NCI-H1436 (cell line): ENCODE measurements at regions not wholly inside any gene's neighbourhood (a gene's known extent, or its start where the extent isn't known, plus 50 kb on each side); places are given as distances from the start of the nearest gene placed in this dataset.
"Not testable (repeated sequence)": the region's sequence is repeated elsewhere in the genome, so short reads cannot be mapped to it uniquely, and the experiment has no call there.

ENCODE experiments used
- DNase-seq: peaks from one replicate; lab custom pipeline; 2025; lab: John Stamatoyannopoulos, UW

- DNase-seq, result no peak
Observed at GRCh38 chr21:39082656-39083376, 100.4 kb downstream of the PSMG1 start.

GRCh38 chr21:39080366-39080765 lies 102.9 kb downstream of the PSMG1 start:
- no peak for DNase-seq

DNA sequence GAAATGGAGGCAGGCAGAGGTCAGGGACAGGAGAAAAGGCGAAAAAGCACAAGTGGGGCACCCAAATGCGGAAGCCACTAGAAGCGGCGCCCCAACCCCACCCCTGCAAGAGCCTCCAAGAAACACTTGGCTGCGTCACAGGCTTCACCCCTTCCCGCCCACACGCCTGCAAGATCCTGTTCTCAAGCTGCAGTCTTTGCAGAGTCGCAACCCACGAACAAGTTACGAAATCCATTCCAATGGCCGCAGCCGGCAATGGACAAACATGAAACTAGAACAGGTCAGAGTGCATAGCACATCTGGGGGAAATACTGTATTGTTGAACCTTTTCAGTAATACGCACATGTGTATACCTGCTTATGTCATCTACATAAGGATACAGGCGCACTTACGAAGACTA lies 103.6 kb downstream of the PSMG1 start:
- DNase-seq, result no peak

- no peak for DNase-seq
Observed at GRCh38 chr21:39078322-39079065, 104.8 kb downstream of the PSMG1 start.

GRCh38 chr21:39077876-39078275 lies 105.4 kb downstream of the PSMG1 start:
- DNase-seq, result no peak

- DNase-seq, result no peak
Observed at GRCh38 chr21:39074508-39074907, 108.7 kb downstream of the PSMG1 start.

DNA sequence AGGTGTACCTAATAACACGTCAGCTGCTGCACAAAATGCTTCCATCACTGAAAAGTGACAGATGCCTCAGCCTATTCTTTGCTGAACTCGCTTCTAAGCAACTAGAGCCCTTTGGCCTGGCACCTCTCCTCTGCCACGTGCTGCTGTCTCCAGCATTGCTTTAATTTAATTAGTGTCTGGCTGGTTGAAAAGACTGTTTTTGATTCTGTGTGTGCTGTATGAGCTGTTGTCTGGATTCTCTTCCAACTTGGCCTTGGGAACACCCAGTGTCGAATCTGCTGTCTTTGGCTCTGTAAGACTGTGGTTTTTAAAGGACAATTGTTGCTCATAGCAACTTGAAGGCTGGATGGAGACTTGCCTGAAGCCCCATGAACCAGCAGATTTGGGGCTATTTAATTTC lies 109.5 kb downstream of the PSMG1 start:
- DNase-seq, result no peak

DNA sequence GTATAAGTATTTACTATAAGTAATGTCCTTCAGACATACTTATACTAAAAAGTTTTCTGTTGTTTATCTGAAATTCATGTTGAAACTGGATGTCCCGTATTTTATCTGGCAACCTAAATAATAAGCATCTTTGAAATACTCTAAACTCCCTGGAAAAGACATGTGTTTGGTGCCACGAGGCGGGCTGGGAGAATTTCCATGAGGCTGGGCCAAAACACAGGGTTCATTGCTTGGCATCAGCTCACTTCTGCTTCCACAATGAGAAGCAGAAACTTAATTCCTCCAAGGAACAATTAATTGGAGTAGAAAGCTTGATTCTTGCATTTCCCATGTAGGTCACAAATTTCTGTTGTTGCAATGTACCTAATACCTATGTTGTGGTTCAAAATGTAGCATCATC lies 110.2 kb downstream of the PSMG1 start:
- DNase-seq, result no peak

- no peak for DNase-seq
Observed at GRCh38 chr21:39072468-39072867, 110.8 kb downstream of the PSMG1 start.

- DNase-seq, result no peak
Observed at GRCh38 chr21:39071623-39072214, 111.5 kb downstream of the PSMG1 start.

GRCh38 chr21:39069856-39070255 lies 113.4 kb downstream of the PSMG1 start:
- not testable (repeated sequence) for DNase-seq

GRCh38 chr21:39066829-39067780 lies 116.1 kb downstream of the PSMG1 start:
- no peak for DNase-seq

DNA sequence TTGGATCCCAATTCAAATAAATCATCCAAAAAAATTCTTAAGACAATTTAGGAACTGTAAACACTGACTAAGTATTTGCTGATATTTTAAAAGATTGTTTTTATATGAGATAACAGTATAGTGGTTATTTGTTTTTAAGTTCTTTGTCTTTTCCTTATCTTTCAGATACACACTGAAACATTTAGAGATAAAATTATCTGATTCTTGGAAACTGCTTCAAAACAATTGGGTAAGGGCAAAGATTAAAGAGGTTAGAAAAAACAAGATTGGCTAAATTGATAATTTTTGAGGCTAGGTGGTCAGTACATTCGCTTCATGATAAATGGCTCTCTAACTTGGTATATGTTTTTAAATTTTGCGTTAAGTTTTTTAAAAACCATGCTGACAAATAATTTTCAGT lies 117.3 kb downstream of the PSMG1 start:
- no peak for DNase-seq

GRCh38 chr21:39064325-39065012 lies 118.8 kb downstream of the PSMG1 start:
- DNase-seq, result no peak

DNA sequence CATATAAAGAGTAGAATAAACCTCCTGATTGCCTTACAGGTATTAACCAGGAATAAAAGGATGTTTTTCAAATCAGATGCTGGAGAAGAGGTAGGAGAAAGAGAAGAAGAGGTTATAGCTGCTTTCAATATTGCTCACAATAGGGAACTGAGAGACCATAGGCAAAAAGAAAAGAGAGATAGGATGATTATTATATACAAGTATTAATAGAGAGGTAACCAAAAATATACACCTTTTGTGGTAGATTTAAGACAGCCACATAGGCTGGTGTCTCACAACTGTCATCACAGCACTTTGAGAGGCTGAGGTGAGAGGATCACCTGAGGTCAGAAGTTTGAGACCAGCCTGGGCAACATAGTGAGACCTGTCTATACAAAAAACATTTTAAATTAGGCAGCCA lies 119.7 kb downstream of the PSMG1 start:
- no peak for DNase-seq

DNA sequence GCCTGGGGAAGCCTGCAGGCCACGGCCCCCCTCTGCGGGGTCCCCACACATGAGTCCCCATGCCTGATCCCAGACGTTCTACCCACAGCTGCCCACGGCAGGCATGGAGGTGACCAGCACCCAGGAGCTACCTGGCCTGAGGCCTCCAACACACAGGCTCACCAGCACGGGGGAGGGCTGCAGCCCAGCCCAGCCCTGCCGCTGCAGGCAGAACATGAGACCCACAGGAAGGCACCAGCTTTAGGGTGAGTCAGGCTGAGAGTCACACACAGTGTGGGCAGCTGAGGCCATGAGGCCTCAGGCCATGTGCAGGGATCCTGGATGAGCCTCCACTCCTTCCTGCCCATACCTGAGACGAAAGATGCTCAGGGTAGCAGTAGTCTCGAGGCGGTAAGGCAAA lies 121.1 kb downstream of the PSMG1 start:
- no peak for DNase-seq

DNA sequence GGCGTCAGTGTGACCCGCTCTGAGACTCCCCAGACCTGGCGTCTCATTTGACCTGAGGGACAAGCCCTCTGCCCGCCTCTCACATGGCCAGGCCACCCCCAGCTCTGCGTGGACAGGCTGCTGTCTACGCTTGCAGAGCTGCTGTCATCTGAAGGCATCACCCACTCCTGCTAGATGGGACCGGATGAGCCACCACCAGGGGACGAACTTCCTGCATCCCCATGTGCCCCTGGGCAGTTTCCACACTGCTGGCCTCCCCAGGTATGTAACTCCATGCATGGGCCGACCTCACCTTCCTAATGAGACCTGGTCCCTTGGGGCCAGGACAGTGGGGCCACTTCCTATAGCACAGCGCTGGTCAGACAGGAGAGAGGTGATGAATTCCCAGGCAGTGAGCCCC lies 121.5 kb downstream of the PSMG1 start:
- no peak for DNase-seq

GRCh38 chr21:39060485-39061083 lies 122.7 kb downstream of the PSMG1 start:
- no peak for DNase-seq

DNA sequence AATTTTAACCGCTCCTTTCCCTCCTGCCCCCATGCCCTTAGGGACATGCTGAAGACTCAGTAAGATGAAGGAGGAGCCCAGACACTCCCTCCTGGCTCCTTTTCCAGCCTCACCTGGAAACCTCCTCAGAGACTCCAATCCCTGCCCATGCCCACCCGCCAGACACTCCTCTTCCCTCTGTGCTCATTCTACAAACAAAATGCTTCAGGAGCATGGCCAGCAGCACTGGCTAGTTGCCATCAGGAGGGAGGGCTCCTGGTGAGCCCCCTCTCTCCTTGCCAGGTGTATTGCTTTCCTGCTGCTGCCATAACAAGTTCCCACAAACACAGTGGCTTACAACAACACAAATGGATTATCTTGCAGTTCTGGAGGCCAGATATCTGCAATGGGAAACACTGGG lies 126.1 kb downstream of the PSMG1 start:
- no peak for DNase-seq

- DNase-seq, result no peak
Observed at GRCh38 chr21:39056636-39057035, 126.6 kb downstream of the PSMG1 start.

- no peak for DNase-seq
Observed at GRCh38 chr21:39055167-39055767, 128.0 kb downstream of the PSMG1 start.
